22Rv1 (cell line): ENCODE measurements at regions not wholly inside any gene's neighbourhood (a gene's known extent, or its start where the extent isn't known, plus 50 kb on each side); places are given as distances from the start of the nearest gene placed in this dataset.

Source experiments
- H3K27ac ChIP-seq: fragments of 450-650 bp; 2 replicates; pipeline ENCODE4 v1.5.1; 2017
- CTCF ChIP-seq: fragments of 450-650 bp; IDR thresholded peaks from 2 replicates; pipeline ENCODE4 v1.5.1; 2017; ENCODE audit warnings: mild to moderate bottlenecking
- ZFX ChIP-seq: fragments of 450-650 bp; IDR thresholded peaks from 2 replicates; pipeline ENCODE4 v1.6.1; 2017; ENCODE audit warnings: antibody characterized with exemption, borderline replicate concordance

GRCh38 chr2:13135856-13136255, 419.1 kb downstream of the TRIB2 start:
- TF ChIP-seq ZFX (no peak), CTCF (no peak)
- no peak overlapping the region for H3K27ac ChIP-seq

GRCh38 chr2:13137679-13138078, 420.9 kb downstream of the TRIB2 start:
- TF ChIP-seq CTCF (no peak), ZFX (no peak)
- no peak overlapping the region for H3K27ac ChIP-seq

- TF ChIP-seq CTCF (no peak), ZFX (no peak)
- no peak overlapping the region for H3K27ac ChIP-seq
These were observed 424.6 kb downstream of the TRIB2 start for GRCh38 chr2:13141315-13141714.

- no peak for TF ChIP-seq ZFX
- no peak for TF ChIP-seq CTCF
- H3K27ac ChIP-seq = no peak overlapping the region
These were observed 426.7 kb downstream of the TRIB2 start for GRCh38 chr2:13143451-13143850.

GRCh38 chr2:13156916-13157315, 440.2 kb downstream of the TRIB2 start:
- H3K27ac ChIP-seq = no peak overlapping the region
- TF ChIP-seq CTCF = no peak
- TF ChIP-seq ZFX = no peak

GRCh38 chr2:13158466-13158865, 441.7 kb downstream of the TRIB2 start:
- TF ChIP-seq CTCF (no peak), ZFX (no peak)
- H3K27ac ChIP-seq = no peak overlapping the region

- TF ChIP-seq ZFX (no peak), CTCF (no peak)
- no peak overlapping the region for H3K27ac ChIP-seq
These were observed 464.0 kb downstream of the TRIB2 start for GRCh38 chr2:13180729-13181128.

GRCh38 chr2:13193075-13193474, 476.3 kb downstream of the TRIB2 start:
- no peak overlapping the region for H3K27ac ChIP-seq
- no peak for TF ChIP-seq CTCF
- no peak for TF ChIP-seq ZFX
